GM12892 (cell line): ENCODE measurements at regions not wholly inside any gene's neighbourhood (a gene's known extent, or its start where the extent isn't known, plus 50 kb on each side); places are given as distances from the start of the nearest gene placed in this dataset.

Experiments
- DNase-seq: peaks from one replicate; pipeline ENCODE4 v3.0.0; 2011; ENCODE audit not compliant: insufficient read length
- FAIRE-seq: peaks from 2 replicates; lab custom pipeline; 2011; peaks lifted over from hg19 to GRCh38; lab: Jason Lieb, UNC
- POLR2A ChIP-seq: IDR thresholded peaks from 2 replicates; pipeline ENCODE4 v1.6.1; 2011; ENCODE audit warnings: low read depth, low read length, control low read depth
- POLR2AphosphoS5 ChIP-seq: IDR thresholded peaks from 2 replicates; pipeline ENCODE4 v1.6.1; 2011; ENCODE audit warnings: low read depth, low read length, control low read depth
- TAF1 ChIP-seq: IDR thresholded peaks from 2 replicates; pipeline ENCODE4 v1.6.1; 2011; ENCODE audit warnings: low read depth, mild to moderate bottlenecking, control low read depth, low read length, borderline replicate concordance

DNA sequence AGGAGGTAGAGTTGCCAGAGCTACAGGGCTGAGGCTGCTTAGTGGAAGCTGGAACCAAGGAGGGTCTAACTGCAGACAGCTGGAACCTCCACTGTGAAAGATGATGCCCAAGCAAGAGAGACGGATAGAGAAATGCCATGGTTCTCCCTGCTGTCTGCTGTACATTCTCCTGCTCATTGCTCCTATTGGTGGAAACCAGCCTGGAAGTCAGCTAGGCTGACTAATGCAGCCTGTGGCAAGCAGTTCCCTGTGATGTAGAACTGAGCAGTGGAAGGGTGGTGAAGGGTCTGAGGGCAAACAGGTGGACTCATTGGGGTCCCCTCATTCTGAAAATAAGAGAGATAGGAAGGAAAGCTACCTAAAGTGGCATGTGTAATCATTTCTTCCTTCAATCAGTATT, 563.6 kb downstream of the SLC4A3 start:
- FAIRE-seq (no peak), DNase-seq (no peak)
- TF ChIP-seq POLR2A (no peak), TAF1 (no peak), POLR2AphosphoS5 (no peak)

DNA sequence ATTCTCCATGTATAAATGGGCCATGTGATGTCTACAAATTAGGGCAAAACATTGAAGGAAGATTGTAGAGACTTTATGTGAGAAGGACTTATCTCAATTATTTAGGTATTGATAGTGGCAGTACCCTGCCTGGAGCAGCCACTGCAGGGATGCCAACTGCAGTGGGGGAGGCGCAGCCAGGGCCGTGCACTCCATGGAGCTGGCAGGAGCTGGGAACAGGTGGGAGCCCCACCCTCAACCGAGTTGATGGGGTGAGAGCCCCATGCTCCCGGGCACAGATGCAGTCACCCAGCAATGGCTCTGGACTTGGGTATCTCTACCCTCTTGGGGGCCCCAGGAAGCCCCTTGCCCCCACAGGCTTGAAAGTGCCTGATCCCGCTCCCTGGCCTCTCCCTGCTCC, 564.3 kb downstream of the SLC4A3 start:
- TF ChIP-seq POLR2AphosphoS5 (no peak), TAF1 (no peak), POLR2A (no peak)
- DNase-seq (no peak), FAIRE-seq (no peak)

DNA sequence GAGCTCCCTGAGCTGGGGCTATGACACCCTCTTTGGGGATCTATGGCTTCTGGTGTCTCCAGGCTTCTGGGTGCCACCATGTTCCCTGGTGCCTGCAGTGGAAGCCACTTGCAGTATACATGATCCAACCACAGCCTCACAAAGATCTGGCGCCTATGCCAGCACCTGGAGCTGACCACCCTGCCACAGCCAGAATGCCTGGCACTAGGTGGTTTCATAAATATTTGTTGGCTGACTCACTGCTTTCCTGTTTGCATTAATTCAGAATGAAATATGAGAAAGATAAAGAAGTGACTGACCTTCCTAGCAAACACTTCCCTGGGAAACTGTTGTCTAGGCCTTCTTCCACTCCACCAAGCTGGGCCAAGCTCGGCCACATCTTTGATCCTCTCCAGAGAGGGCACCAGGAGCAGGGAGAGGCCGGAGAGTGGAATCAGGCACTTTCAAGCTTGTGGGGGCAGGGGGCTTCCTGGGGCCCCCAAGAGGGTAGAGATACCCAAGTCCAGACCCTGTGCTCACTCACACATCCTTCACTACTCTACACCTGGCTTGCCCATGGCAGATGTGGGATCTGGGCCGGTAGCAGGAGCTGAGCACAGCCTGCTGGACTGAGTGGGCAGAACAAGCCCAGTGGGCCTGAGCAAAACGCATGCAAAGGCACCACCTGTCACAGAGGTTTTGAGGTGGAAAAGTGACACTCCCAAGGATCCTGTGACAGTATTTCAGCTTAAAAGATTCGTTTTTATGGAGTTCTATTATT, 565.7 kb downstream of the SLC4A3 start:
- no peak for TF ChIP-seq POLR2AphosphoS5
- TF ChIP-seq TAF1 = no peak
- TF ChIP-seq POLR2A = no peak
- FAIRE-seq (no peak), DNase-seq (no peak)

DNA sequence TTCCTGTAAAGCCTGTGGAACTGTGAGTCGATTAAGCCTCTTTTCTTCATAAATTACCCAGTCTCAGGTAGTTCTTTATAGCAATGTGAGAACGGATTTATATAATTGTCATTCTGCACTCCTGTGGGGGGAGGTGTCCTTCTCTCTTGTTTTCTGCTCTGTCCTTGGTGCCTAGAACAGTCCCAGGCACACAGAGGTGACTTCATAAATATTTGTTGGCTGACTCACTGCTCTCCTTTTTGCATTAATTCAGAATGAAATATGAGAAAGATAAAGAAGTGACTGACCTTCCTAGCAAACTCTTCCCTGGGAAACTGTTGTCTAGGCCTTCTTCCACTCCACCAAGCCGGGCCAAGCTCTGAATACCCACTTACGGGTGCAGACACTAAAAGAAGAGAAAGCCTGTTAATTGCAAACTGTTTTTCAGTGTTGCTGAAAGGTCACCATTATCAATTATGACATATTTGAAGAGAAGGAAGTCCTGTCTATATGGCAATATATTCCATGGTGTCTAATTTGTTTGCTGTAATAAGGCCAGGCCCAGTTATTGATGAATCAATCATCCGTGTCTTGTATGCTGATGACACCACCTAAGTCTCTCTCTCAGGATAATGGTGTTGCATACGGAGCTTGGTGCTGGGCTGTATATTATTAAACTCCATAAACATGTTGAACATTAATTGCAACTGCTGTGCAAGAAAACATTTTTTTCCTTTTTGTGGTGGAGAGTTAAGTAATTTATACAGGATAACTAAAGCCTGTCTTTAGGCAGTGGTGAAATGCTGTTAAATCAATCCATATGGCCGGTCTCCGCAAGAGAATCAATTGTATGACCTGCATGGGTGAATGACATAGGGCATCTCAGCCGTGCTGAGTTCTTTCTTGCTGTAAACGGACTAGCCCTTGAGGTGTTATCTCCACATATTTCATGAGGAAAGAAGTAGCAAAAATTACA, 567.5 kb downstream of the SLC4A3 start:
- DNase-seq (no peak), FAIRE-seq (no peak)
- TF ChIP-seq TAF1 (no peak), POLR2A (no peak), POLR2AphosphoS5 (no peak)

DNA sequence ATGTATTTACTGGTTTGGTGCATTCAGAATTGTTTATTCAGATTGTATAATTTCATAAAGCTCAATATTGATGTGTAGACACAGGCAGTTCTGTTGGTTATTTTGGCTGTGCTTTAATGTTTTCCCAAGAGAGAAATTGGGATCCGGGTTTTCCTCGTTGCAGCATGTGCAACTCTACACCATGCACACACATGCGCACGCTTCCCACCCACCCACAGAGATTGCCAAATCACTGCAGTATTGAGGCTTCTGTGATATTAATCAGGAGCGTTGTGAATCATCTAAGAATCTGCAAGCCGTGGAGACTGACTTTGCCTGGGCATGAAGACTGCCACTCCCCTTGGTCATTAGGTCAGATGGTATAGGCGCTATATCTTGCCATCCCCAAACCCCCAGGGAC, 571.5 kb downstream of the SLC4A3 start:
- TF ChIP-seq TAF1 (no peak), POLR2A (no peak), POLR2AphosphoS5 (no peak)
- no peak for DNase-seq
- no peak for FAIRE-seq

DNA sequence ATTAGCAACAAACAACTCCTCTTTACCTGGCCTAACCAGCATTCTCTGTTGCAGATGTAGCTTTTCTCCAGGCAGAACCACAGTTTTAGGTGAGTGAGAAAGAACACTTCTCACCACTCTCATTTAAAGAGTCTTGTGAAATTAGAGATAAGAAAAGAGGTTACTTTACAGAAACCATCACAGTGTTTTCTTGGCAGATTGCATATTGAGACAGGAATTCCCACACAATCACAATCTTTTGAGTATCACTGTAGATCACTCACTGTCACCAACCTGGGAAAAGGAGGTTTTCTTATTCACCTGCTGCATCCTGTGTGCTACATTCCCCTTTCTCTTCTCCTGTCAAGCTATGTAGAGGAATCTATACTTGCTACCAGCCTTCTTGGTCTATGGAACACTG, 574.6 kb downstream of the SLC4A3 start:
- no peak for DNase-seq
- FAIRE-seq = no peak
- no peak for TF ChIP-seq TAF1
- TF ChIP-seq POLR2A = no peak
- no peak for TF ChIP-seq POLR2AphosphoS5

DNA sequence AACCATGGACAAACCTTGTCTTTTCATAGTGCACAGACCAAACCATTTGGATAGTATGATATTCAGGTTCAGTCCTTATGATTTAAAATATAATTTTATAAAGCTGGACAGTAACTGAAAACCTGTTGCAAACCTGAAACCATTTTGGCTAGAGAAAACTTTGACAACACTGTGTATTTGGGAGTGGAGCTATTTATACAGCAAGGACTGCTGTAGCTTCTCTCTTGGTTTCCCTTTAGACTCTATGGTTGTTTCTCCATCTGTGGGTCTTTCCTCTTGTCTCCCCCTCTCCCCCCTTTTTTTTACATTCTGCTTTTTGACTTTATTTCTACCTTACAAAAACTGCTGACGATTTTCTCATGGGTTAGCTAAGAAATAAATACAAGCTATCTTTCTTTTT, 581.7 kb downstream of the SLC4A3 start:
- no peak for DNase-seq
- no peak for FAIRE-seq
- no peak for TF ChIP-seq POLR2A
- TF ChIP-seq TAF1 = no peak
- no peak for TF ChIP-seq POLR2AphosphoS5

DNA sequence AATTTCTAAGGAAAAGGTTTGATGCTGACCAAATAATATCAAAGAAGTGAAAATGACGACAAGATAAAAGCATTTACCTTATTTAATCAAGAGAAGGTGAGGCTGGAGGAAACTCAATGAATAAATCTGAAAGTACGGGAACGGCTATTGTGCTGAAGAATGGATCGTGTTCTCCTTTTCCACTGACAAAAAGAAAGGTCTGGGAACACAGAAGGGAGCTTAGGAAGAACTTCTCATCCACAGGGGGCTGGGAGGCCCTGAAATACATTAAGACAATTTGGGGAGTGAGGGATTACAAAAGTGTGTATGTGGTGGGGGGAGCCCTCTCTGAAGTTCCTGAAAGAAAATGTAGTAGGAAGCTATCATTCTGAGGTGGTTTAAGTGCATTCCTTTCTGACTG, 582.3 kb downstream of the SLC4A3 start:
- TF ChIP-seq TAF1 = no peak
- no peak for TF ChIP-seq POLR2A
- no peak for TF ChIP-seq POLR2AphosphoS5
- FAIRE-seq = no peak
- no peak for DNase-seq

DNA sequence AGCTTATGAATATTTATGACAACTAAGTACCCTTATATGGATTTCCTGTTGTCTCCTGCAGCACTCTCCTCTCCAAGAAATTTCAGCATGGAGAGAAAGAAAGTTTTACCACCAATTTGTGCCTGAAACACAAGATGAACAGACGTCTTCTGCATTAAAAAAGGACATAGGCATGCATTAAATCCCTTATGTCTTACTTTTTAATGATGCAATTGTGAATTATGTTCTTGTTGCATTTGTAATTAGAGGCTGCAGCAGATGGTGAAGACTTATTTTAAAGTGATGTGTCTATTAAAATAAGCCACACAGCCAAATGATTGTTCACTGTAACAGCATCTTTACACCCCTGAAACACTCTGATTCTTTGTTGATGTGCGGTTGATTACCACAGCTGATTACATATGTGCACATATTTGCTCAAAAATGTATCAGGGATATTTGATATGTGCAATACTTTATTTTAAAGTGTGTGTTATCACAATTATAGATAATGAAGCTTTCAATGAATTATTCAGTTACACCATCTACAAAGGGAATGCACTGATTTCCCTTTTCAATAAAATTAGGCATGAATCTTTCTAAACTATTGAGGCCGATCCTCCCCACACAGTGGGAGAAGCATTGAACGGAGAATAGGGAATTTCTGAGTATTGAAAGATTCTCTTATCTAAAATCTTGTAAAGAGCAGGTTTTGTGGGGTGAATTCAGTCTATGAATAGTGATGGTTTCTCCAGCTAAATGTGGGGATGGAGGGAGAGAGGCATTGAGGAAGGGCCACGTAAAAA, 585.1 kb downstream of the SLC4A3 start:
- FAIRE-seq = no peak
- no peak for DNase-seq
- TF ChIP-seq POLR2AphosphoS5 (no peak), POLR2A (no peak), TAF1 (no peak)

DNA sequence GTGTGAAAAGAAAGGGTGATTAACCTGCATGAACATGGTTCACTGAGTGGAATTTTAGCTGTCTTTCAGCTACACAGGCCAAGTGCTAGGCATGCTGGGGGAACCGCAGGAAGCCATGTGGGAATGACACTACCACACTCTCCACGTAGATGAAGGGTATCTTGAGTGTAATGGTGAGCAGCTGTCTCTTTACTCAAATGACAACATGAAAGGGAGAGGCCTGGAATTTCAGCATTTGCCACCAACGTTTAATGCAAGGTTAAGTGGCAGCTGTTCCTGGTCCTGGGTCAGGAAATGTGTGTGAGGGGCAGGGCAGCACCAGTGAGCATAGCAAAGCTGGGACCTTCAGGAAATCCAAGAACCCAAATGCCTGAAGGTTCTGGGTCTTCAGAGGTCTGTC, 588.4 kb downstream of the SLC4A3 start:
- no peak for DNase-seq
- FAIRE-seq = no peak
- TF ChIP-seq TAF1 = no peak
- TF ChIP-seq POLR2A = no peak
- no peak for TF ChIP-seq POLR2AphosphoS5

DNA sequence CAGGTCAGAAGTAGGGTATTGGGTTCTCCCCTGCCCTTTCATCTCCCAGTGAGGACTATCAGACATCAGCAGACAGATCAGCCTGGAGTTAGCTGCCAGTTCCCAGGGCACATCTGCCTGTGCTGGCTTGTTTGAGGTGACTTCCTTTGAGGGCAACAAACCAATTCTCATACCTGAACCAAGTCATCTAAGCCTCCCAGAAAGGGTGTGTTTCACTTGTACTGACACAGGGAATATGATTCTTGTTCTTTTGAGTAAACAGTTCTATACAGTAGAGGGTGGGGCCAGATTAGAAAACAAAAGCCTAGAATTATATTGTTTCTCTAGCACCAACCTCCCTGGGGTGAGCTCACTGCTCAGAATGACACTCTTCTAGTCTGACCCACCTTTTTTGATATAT, 591.9 kb downstream of the SLC4A3 start:
- FAIRE-seq (no peak), DNase-seq (no peak)
- TF ChIP-seq POLR2AphosphoS5 (no peak), POLR2A (no peak), TAF1 (no peak)

DNA sequence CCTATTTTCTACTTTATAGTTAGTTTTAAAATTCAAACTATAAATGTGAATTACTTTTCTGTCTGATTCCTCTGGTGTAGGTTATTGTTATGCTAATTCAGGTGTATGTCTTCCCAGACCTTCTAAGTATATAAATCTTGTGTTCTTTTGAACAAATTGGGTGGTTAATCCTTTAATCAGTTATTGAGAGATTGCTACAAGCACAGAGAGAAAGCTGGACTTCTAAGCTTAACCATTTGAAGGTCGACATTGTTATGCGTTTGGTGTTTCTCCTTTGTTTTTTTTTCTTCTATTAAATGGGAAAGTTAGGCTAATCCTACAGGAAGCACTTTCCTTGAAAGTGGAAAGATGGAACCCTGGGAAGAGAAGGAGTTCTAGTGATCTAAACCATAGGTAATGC, 592.6 kb downstream of the SLC4A3 start:
- no peak for TF ChIP-seq POLR2AphosphoS5
- no peak for TF ChIP-seq TAF1
- no peak for TF ChIP-seq POLR2A
- no peak for DNase-seq
- FAIRE-seq = no peak
